ENCODE measurements at regions not wholly inside any gene's neighbourhood (a gene's known extent, or its start where the extent isn't known, plus 50 kb on each side); places are given as distances from the start of the nearest gene placed in this dataset.

GRCh38 chr12:43235721-43236120 is 316.3 kb downstream of the ADAMTS20 start:
- TF ChIP-seq CTCF (IDR thresholded peaks at IDR 0.05; ENCODE audit: insufficient read depth, low read depth, low read length) = no peak
- TF ChIP-seq EZH2 (IDR thresholded peaks at IDR 0.05; ENCODE audit: insufficient read depth, low read length) = no peak
